Activated T-cell treated with anti-CD3 and anti-CD28 coated beads for 24 hours (primary cell): ENCODE measurements at regions not wholly inside any gene's neighbourhood (a gene's known extent, or its start where the extent isn't known, plus 50 kb on each side); places are given as distances from the start of the nearest gene placed in this dataset.
"Not testable (repeated sequence)": the region's sequence is repeated elsewhere in the genome, so short reads cannot be mapped to it uniquely, and the experiment has no call there.

Experiments used
- DNase-seq: peaks from one replicate; pipeline ENCODE4 v3.0.0-alpha.2; 2020; ENCODE audit warnings: low read depth

- DNase-seq = no peak
Observed at GRCh38 chr9:129432297-129433154, 188.4 kb downstream of the C9orf50 start.

DNA sequence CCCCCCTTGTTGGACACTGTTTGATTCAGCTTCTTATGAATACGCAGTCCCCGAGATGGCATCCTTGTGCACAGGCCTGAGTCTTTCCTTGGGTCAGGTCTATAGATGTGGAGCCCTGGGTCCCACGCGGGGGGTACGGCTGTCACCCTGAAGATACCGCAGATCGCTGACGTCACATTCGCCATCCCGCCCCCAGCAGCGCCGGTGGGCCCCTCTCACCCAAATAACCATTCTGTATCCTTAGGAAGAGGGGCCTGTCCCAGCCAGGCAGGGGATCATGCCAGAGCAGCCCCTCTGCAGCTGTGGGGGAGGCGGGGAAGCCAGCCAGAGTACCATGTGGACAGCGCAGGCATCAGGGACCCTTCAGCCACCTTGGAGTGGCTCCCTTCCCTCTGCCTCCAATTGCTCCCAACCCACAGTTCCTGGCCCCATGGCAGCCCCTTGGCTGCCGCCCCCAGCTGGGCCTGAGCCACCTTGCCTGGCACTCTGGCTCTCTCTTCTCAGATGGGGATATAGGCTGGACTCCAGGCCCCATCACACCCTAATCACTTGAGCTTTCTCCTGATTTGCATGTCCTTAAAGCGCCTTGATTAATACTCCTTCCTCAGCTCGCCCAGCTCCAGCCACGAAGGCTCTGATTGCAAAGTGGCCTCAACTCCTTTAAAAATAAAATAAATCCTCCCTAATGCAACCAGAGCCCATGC, 189.8 kb downstream of the C9orf50 start:
- DNase-seq = no peak

DNA sequence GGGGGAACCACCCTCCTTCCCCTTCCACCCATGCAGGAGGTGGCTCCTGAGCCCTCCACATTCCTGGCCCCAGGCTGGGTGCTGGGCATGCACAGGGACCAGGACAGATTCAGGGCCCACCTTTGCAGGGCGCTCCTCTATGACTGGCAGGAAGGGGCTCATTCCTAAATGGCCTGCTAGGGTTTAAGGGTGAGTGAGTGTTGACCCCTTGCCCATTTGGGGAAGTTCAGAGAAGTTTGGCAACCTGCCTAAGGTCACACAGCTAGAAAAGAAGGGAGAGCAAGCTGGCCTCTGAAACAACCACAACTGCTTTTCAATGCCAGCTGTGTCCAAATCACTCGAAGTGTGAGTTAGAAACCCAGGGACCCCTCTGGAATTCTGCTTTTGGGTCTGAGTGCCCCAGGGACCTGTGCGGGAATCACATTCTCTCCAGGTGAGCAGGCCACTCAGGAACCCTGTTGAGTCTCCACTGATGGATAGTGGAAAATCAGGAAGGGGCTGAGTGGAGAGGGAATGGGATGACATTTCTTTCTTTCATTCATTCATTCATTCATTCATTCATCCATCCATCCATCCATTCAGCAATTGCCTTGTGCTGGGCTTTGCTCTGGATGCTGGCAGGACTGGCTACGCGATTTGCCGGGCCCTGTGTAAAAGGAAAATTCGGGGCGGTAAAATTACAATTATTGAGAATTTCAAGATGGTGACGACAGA, 191.9 kb downstream of the C9orf50 start:
- DNase-seq = no peak

GRCh38 chr9:129427149-129427548, 193.8 kb downstream of the C9orf50 start:
- no peak for DNase-seq

- not testable (repeated sequence) for DNase-seq
Observed at GRCh38 chr9:129423755-129424154, 197.1 kb downstream of the C9orf50 start.

DNA sequence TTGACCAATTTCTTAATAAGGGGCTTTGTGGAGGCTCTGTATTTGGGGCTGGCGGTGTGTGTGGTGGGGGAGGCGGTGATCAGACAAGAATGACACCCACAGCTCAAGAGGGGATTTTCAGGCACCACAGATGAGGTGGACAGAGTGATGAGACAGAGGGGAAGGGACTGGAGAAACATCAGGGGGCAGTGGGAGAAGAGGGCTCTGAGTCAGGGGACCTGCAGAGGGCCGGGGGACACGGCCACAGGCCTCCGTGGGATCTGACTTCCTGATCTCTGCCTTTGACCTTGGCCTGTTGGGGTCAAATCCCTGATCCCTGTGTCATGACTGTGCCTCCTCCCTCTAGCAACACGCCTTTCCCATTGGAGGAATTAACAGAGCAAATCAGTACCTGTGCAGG, 197.7 kb downstream of the C9orf50 start:
- no peak for DNase-seq

GRCh38 chr9:129422843-129423192, 198.1 kb downstream of the C9orf50 start:
- DNase-seq = no peak

DNA sequence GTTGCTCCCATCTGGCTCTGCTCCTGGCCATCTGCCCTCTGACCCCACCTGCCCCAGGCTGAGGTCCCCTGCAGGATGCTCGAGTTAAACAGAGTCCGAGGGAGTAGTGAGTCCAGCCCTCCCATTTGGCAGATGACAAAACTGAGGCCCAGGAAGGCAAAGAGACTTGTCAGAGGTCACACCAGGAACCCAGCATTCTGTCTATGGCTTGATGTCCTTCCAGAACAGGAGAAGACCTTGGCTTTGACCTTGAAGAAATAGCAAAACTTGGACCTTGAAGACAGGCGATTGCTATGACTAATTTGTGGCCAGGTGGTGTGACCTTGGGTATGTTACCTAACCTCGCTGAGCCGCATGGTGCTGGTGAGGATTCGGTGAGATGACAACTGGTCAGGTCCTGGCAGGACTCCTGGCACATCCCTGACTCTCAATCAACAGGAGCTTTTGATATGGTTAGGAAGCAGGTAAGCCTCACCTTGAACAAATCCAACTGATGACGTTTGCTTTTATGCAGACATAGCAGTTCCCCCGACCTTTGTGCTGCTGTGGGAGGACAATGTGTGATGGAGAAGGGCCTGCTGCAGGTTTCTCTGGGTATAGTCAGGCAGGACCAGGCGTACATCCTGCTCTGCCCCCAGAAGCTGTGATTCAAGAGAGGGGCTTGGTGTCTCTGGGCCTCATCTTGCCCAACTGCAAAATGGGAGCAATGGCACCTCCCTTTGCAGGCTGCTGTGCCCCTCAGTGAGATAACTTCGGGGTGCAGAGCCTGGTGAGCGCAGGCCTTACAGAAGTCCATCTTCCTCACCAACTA, 198.7 kb downstream of the C9orf50 start:
- no peak for DNase-seq

DNA sequence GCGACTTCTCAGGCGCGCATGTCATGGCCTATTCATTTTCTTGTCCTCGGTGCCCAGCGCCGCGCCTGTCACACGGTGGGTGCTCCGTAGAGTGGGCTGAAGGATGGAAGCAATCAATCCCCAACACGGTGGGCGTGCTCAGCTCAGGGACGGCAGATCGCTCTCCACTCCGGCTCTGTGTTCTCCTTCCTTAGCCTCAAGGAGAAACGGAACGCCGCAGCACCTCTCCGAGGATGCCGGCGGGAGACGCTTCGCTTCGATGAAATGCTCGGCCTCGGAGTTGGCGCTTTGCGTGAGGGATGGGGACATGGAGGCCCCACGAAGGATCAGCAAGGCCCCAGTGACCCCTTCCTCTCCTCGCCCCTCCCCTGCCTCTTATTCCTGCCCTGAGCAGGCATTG, 199.5 kb downstream of the C9orf50 start:
- DNase-seq = no peak

DNA sequence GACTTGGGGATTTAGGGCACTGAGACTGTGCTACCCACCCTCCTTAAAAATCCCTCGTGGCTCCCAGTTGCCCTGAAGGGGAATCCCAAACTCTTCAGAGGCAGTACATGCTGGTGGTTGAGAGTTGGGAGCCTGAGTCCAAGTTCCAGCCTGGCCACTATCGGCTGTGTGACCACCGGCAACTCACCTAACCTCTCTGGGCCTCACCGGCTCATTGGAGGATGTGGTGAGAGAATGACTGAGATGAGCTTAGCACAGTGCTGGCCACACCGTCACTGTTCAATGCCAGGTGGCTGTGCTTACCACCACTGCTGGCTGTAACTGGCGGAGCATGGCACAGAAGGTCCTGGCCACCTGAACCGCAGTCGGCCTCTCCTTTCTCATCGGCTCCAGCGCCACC, 200.2 kb downstream of the C9orf50 start:
- DNase-seq = no peak

GRCh38 chr9:129419382-129419899, 201.5 kb downstream of the C9orf50 start:
- DNase-seq = no peak

DNA sequence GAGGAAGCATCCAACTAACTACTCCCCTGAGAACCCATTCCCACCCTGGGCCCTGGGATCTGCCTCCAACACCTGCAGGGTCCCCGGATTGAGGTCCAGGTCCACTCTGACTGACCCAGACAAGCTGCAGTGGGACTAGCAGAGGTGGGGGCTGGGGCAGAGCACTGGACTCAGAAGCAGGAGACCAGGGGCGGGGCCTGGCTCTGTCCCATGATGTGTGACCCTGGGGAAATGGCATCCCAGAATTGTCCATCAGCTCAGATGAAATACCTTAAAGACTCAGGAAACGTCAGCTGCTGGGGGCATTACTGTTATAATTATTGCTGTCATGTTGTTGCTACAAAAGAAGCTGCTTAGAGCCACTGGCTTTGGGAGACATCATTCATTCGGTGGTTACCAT, 202.4 kb downstream of the C9orf50 start:
- DNase-seq = no peak

DNA sequence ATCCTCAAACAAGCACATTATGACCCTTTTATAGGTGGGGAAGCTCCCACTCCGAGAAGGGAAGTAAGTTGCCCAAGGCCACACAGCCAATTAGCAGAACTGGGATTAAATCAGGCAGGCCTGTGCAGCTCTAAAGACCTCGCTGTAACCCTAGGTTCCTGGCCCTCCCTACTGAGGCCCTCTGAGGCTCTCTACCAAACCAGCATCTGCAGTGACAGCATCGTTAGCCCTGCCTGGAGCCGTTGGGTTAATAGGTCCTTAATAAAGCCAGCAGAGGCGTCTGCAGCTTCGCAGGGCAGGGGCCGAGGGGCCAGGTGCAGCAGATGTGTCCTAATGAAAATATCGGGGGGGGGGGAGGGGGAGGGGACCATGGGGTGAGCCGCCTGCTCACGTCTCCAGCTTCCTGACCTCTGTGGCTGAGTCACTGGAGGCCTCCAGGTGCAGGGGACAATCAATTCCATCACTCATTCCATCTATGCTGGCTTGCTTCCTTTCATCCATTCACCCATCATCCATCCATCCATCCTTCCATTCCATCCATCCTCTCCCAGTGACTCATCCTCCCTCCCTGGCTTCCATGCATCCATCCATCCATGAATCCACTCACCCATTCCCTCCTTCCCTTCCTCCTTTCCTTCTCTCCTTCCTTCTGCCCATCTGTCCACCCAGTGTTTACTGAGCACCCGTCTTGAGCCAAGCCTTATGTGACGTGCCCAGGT, 203.9 kb downstream of the C9orf50 start:
- no peak for DNase-seq

DNA sequence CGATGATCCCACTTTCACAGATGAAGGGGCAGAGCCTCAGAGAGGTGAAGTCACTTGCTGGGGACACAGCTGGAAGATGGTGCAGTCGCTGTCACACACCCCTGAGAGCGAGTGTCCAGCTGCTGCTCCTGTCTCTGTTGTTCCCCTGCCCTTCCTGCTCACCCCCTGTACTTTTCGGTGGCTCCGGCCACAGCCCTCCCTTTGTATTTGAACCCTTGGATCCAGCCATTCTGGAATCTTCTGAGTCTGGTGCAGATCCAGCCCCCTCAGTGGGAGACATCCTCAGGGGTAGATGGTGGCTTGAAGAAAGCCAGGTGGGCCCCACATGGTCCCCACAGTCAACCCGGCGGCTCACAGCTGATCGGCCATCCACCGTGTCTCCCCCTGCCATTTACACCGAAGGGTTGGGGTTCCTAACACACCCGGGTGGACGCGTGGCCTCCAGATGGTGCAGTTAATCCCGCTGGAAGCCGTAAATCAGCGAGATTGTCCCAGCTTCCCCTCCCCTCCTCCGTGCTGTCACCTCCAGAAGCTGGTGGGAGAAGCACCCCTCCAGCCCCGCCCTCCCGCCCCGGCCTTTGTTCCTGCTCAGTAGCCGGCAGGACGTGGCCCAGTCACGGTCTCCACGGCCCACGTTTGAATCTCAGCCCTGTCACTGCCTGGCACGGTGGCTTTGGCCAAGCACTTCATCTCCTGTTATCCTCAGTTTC, 204.8 kb downstream of the C9orf50 start:
- DNase-seq = no peak

GRCh38 chr9:129414993-129415941, 205.6 kb downstream of the C9orf50 start:
- DNase-seq = no peak

GRCh38 chr9:129414377-129414992, 206.4 kb downstream of the C9orf50 start:
- DNase-seq = no peak

DNA sequence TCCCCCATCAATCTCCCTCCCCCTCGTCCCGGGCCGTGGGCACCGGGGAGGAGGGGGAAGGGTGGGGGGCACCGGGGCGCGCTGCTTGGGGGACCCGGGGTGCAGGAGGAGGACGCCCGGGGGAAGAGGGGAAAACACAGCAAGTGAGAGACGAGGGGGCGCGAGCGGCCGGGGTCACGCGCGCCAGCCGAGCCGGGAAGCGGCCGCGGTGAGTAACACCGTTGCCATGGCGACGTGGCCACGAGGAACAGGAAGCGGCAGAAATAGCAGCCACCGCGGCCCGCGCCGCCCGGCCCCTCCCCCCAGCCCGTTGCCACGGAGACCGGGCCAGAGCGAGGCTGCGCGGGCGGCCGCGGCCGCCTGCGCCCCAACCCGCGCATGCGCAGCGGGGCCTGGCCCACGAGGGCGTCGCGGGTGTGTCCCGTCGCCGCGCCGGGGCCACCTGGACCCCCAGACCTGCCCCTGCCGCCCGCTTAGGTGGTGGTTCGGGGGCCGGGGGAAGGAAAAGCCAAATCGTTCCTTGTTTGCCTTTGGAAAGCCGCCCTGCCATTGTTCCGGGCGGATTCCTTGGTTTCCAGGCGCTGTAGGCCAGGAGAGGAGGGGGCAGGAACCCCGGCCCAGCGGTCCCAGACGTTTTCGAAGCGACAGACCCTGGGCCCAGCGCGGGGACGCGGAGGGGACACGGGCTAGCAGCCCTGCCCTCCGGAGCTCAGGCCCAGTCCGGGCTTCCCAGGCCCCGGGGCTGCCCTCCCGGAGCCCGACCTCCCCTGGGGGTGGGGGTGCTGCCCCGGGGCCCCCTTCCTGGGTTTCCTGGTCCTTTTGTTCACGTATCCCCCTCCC, 207.1 kb downstream of the C9orf50 start:
- DNase-seq = peak; percentile 98
